Nephron progenitor cell (in vitro differentiated cells): ENCODE measurements at regions not wholly inside any gene's neighbourhood (a gene's known extent, or its start where the extent isn't known, plus 50 kb on each side); places are given as distances from the start of the nearest gene placed in this dataset.
A peak's percentile ranks its signal among the peaks of the same experiment; 100 is the strongest.

Experiments
- DNase-seq: peaks from one replicate; pipeline ENCODE4 v3.0.0; 2021
- H3K27ac Mint-ChIP-seq: 2 replicates; pipeline ENCODE4 v1.8.0; 2021; ENCODE audit warnings: mild to moderate bottlenecking, moderate library complexity, mixed read lengths
- H3K27me3 Mint-ChIP-seq: 2 replicates; pipeline ENCODE4 v1.8.0; 2021; ENCODE audit warnings: mild to moderate bottlenecking, low read depth, mixed read lengths; ENCODE audit not compliant: poor library complexity
- H3K36me3 Mint-ChIP-seq: 2 replicates; pipeline ENCODE4 v1.8.0; 2021; ENCODE audit warnings: low read depth, mixed read lengths
- H3K4me1 Mint-ChIP-seq: 2 replicates; pipeline ENCODE4 v1.8.0; 2021; ENCODE audit warnings: mixed read lengths
- H3K4me3 Mint-ChIP-seq: 2 replicates; pipeline ENCODE4 v1.8.0; 2021; ENCODE audit warnings: mild to moderate bottlenecking, moderate library complexity, mixed read lengths
- H3K9me3 Mint-ChIP-seq: 2 replicates; pipeline ENCODE4 v1.8.0; 2021; ENCODE audit warnings: mild to moderate bottlenecking, moderate library complexity, mixed read lengths
- CTCF ChIP-seq: fragments of 200-600 bp; sonication (generic); IDR thresholded peaks from 2 replicates; pipeline ENCODE4 v1.5.0; 2021; ENCODE audit warnings: antibody characterized with exemption

GRCh38 chr2:14905571-14905970, 273.1 kb downstream of the LRATD1 start:
- no peak overlapping the region for H3K27ac Mint-ChIP-seq
- H3K4me1 Mint-ChIP-seq, result peaks cover 33% of the 10 kb centered on the region
- H3K4me3 Mint-ChIP-seq, result no peak overlapping the region
- H3K36me3 Mint-ChIP-seq, result no peaks in the 10 kb centered on the region
- H3K9me3 Mint-ChIP-seq, result no peaks in the 10 kb centered on the region
- no peak for DNase-seq
- no peak for TF ChIP-seq CTCF
- H3K27me3 Mint-ChIP-seq, result no peaks in the 10 kb centered on the region

GRCh38 chr2:14907014-14907612, 274.6 kb downstream of the LRATD1 start:
- Mint-ChIP-seq H3K27me3 (no peaks in the 10 kb centered on the region), H3K27ac (peak overlapping the region; percentile 55), H3K36me3 (no peaks in the 10 kb centered on the region), H3K4me3 (no peak overlapping the region), H3K4me1 (peaks cover 38% of the 10 kb centered on the region), H3K9me3 (no peaks in the 10 kb centered on the region)
- TF ChIP-seq CTCF, result no peak
- no peak for DNase-seq

- no peak overlapping the region for H3K4me3 Mint-ChIP-seq
- peaks cover 30% of the 10 kb centered on the region for H3K4me1 Mint-ChIP-seq
- TF ChIP-seq CTCF, result no peak
- no peak for DNase-seq
- no peaks in the 10 kb centered on the region for H3K9me3 Mint-ChIP-seq
- H3K27ac Mint-ChIP-seq, result peak overlapping the region; percentile 68
- H3K27me3 Mint-ChIP-seq, result peaks cover 8% of the 10 kb centered on the region
- no peaks in the 10 kb centered on the region for H3K36me3 Mint-ChIP-seq
Measured at GRCh38 chr2:14909795-14910194, 277.3 kb downstream of the LRATD1 start.

GRCh38 chr2:14910654-14911053, 278.1 kb downstream of the LRATD1 start:
- TF ChIP-seq CTCF, result no peak
- Mint-ChIP-seq H3K27ac (no peak overlapping the region), H3K9me3 (no peaks in the 10 kb centered on the region), H3K4me3 (no peak overlapping the region), H3K27me3 (peaks cover 8% of the 10 kb centered on the region), H3K36me3 (no peaks in the 10 kb centered on the region), H3K4me1 (peaks cover 22% of the 10 kb centered on the region)
- no peak for DNase-seq

- Mint-ChIP-seq H3K9me3 (peaks cover 7% of the 10 kb centered on the region), H3K4me3 (no peak overlapping the region), H3K4me1 (peaks cover 15% of the 10 kb centered on the region), H3K27ac (no peak overlapping the region), H3K27me3 (peaks cover 14% of the 10 kb centered on the region), H3K36me3 (no peaks in the 10 kb centered on the region)
- TF ChIP-seq CTCF, result no peak
- DNase-seq, result no peak
Measured at GRCh38 chr2:14915983-14916382, 283.5 kb downstream of the LRATD1 start.

- Mint-ChIP-seq H3K4me3 (no peak overlapping the region), H3K27me3 (peaks cover 5% of the 10 kb centered on the region), H3K36me3 (no peaks in the 10 kb centered on the region), H3K9me3 (peaks cover 11% of the 10 kb centered on the region), H3K4me1 (no peaks in the 10 kb centered on the region), H3K27ac (no peak overlapping the region)
- no peak for TF ChIP-seq CTCF
- DNase-seq, result no peak
Measured at GRCh38 chr2:14923820-14924580, 291.5 kb downstream of the LRATD1 start.
